ENCODE measurements at regions not wholly inside any gene's neighbourhood (a gene's known extent, or its start where the extent isn't known, plus 50 kb on each side); places are given as distances from the start of the nearest gene placed in this dataset.

GRCh38 chr1:63063367-63063766 lies 259.0 kb upstream of the FOXD3 start:
- Histone ChIP-seq H3K27ac (no peak overlapping the region), H3K27me3 (ENCODE audit: insufficient read depth, low read depth) (peaks cover 26% of the 10 kb centered on the region), H3K4me1 (replicated peaks; ENCODE audit: insufficient read depth) (no peaks in the 10 kb centered on the region), H3K9me3 (ENCODE audit: insufficient read depth, low read depth) (no peaks in the 10 kb centered on the region), H4K20me1 (ENCODE audit: insufficient read depth) (no peaks in the 10 kb centered on the region), H3F3A (ENCODE audit: insufficient read depth, low read depth) (no peaks in the 10 kb centered on the region), H2AFZ (no peak overlapping the region), H3K9me2 (ENCODE audit: insufficient read depth) (no peaks in the 10 kb centered on the region; the same call in 1 of the 2 replicates), H3K79me2 (ENCODE audit: low read depth) (no peaks in the 10 kb centered on the region), H3K4me2 (no peak overlapping the region), H3K36me3 (ENCODE audit: low read depth) (no peaks in the 10 kb centered on the region), H3K4me3 (no peak overlapping the region)
- no TSS peak for BruUV-seq (replicated peaks)
- no peak for TF ChIP-seq CTCF (conservative IDR thresholded peaks at IDR 0.05)
- no peak for TF ChIP-seq EZH2 (IDR thresholded peaks at IDR 0.05; ENCODE audit: low read depth)
- CTCF ChIA-PET, result interaction anchor here (0.7 kb wide), 1 partner anchor 222 kb away, joined by 3 read pairs; no protein-coding TSS in a partner anchor
- POLR2A ChIA-PET (ENCODE audit: unreplicated experiment), result no interaction called here
- DNase-seq, result no peak
- intact Hi-C loops (cut with micrococcal nuclease; ENCODE audit: unreplicated experiment), result no loop called here

DNA sequence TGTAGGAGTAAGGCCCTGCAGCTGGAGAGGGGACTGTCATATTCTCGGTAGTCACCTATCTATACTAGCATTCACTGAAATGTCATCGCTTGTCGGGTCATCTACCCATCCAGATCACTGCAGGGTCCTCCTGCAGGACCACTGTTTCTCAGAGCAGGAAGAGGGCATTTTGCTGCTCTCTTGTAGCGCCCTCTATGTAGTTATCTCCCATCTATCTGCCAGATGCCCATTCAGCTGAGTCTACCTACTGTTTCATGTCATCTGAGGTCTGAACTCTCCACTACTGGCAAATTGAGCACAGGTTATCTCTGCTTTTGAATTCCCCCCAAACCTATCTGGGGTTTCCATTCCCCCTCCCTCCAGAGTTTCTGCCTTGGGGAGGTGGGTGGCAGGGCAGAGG lies 258.2 kb upstream of the FOXD3 start:
- POLR2A ChIA-PET (ENCODE audit: unreplicated experiment), result no interaction called here
- Histone ChIP-seq H3F3A (ENCODE audit: insufficient read depth, low read depth) (no peaks in the 10 kb centered on the region), H4K20me1 (ENCODE audit: insufficient read depth) (no peaks in the 10 kb centered on the region), H3K9me2 (ENCODE audit: insufficient read depth) (no peaks in the 10 kb centered on the region; the same call in 1 of the 2 replicates), H3K36me3 (ENCODE audit: low read depth) (no peaks in the 10 kb centered on the region), H3K4me2 (no peak overlapping the region), H3K27me3 (ENCODE audit: insufficient read depth, low read depth) (peaks cover 31% of the 10 kb centered on the region), H3K9me3 (ENCODE audit: insufficient read depth, low read depth) (no peaks in the 10 kb centered on the region), H3K79me2 (ENCODE audit: low read depth) (no peaks in the 10 kb centered on the region), H2AFZ (no peak overlapping the region), H3K4me3 (no peak overlapping the region), H3K4me1 (replicated peaks; ENCODE audit: insufficient read depth) (no peaks in the 10 kb centered on the region), H3K27ac (no peak overlapping the region)
- CTCF ChIA-PET, result no interaction called here
- no TSS peak for BruUV-seq (replicated peaks)
- no peak for DNase-seq
- intact Hi-C loops (cut with micrococcal nuclease; ENCODE audit: unreplicated experiment), result no loop called here
- TF ChIP-seq CTCF (conservative IDR thresholded peaks at IDR 0.05), result no peak
- no peak for TF ChIP-seq EZH2 (IDR thresholded peaks at IDR 0.05; ENCODE audit: low read depth)

GRCh38 chr1:63068626-63069025 lies 253.7 kb upstream of the FOXD3 start:
- no peaks in the 10 kb centered on the region; the same call in 1 of the 2 replicates for H3K9me2 ChIP-seq (ENCODE audit: insufficient read depth)
- H3K79me2 ChIP-seq (ENCODE audit: low read depth), result no peaks in the 10 kb centered on the region
- DNase-seq, result no peak

More at GRCh38 chr1:63068626-63069025, 253.7 kb upstream of the FOXD3 start:
- no peaks in the 10 kb centered on the region for H3K4me1 ChIP-seq (replicated peaks; ENCODE audit: insufficient read depth)
- H3K27ac ChIP-seq, result no peak overlapping the region
- no peaks in the 10 kb centered on the region for H3K36me3 ChIP-seq (ENCODE audit: low read depth)
- peaks cover 47% of the 10 kb centered on the region for H3K27me3 ChIP-seq (ENCODE audit: insufficient read depth, low read depth)
- intact Hi-C loops (cut with micrococcal nuclease; ENCODE audit: unreplicated experiment), result no loop called here
- no peaks in the 10 kb centered on the region for H3K9me3 ChIP-seq (ENCODE audit: insufficient read depth, low read depth)
- no peak for TF ChIP-seq CTCF (conservative IDR thresholded peaks at IDR 0.05)
- no peak for TF ChIP-seq EZH2 (IDR thresholded peaks at IDR 0.05; ENCODE audit: low read depth)
- H4K20me1 ChIP-seq (ENCODE audit: insufficient read depth), result no peaks in the 10 kb centered on the region
- H3K4me3 ChIP-seq, result no peak overlapping the region
- BruUV-seq (replicated peaks), result no TSS peak
- CTCF ChIA-PET, result no interaction called here
- H3K4me2 ChIP-seq, result no peak overlapping the region
- H3F3A ChIP-seq (ENCODE audit: insufficient read depth, low read depth), result no peaks in the 10 kb centered on the region
- POLR2A ChIA-PET (ENCODE audit: unreplicated experiment), result no interaction called here
- H2AFZ ChIP-seq, result no peak overlapping the region
